AG09309 (cell line): ENCODE measurements at regions not wholly inside any gene's neighbourhood (a gene's known extent, or its start where the extent isn't known, plus 50 kb on each side); places are given as distances from the start of the nearest gene placed in this dataset.

ENCODE experiments used
- DNase-seq: peaks from one replicate; pipeline ENCODE4 v3.0.0-alpha.2; 2010; ENCODE audit warnings: low read depth
- H3K4me3 ChIP-seq: 2 replicates; pipeline ENCODE4 v1.5.1; 2011; ENCODE audit warnings: mild to moderate bottlenecking, low read depth, low read length, moderate library complexity; ENCODE audit not compliant: control insufficient read depth
- CTCF ChIP-seq: IDR thresholded peaks from 2 replicates; pipeline ENCODE4 v1.5.1; 2011; ENCODE audit warnings: mild to moderate bottlenecking, low read depth, low read length, inconsistent platforms; ENCODE audit not compliant: insufficient read depth, control insufficient read depth; ENCODE audit errors: missing control alignments

GRCh38 chr20:12653642-12654041, 355.1 kb upstream of the SPTLC3 start:
- no peak for DNase-seq
- no peak for TF ChIP-seq CTCF

GRCh38 chr20:12659942-12660341, 348.8 kb upstream of the SPTLC3 start:
- no peak for TF ChIP-seq CTCF
- no peak overlapping the region for H3K4me3 ChIP-seq
- no peak for DNase-seq

More at GRCh38 chr20:12653642-12654041, 355.1 kb upstream of the SPTLC3 start:
- no peak overlapping the region for H3K4me3 ChIP-seq

- H3K4me3 ChIP-seq = no peak overlapping the region
- no peak for TF ChIP-seq CTCF
- no peak for DNase-seq
Observed at GRCh38 chr20:12660918-12661317, 347.9 kb upstream of the SPTLC3 start.

- TF ChIP-seq CTCF = no peak
- H3K4me3 ChIP-seq = no peak overlapping the region
Observed at GRCh38 chr20:12670301-12670700, 338.5 kb upstream of the SPTLC3 start.

GRCh38 chr20:12673352-12673751, 335.4 kb upstream of the SPTLC3 start:
- TF ChIP-seq CTCF = no peak
- no peak overlapping the region for H3K4me3 ChIP-seq
- no peak for DNase-seq

More at GRCh38 chr20:12670301-12670700, 338.5 kb upstream of the SPTLC3 start:
- no peak for DNase-seq

GRCh38 chr20:12677925-12678324, 330.8 kb upstream of the SPTLC3 start:
- no peak overlapping the region for H3K4me3 ChIP-seq
- no peak for DNase-seq
- no peak for TF ChIP-seq CTCF

- TF ChIP-seq CTCF = no peak
- DNase-seq = no peak
- no peak overlapping the region for H3K4me3 ChIP-seq
Observed at GRCh38 chr20:12679447-12679846, 329.3 kb upstream of the SPTLC3 start.
